Endodermal cell (in vitro differentiated cells): ENCODE measurements at regions not wholly inside any gene's neighbourhood (a gene's known extent, or its start where the extent isn't known, plus 50 kb on each side); places are given as distances from the start of the nearest gene placed in this dataset.
A peak's percentile ranks its signal among the peaks of the same experiment; 100 is the strongest.

Experiments
- DNase-seq: peaks from one replicate; pipeline ENCODE4 v3.0.0-alpha.2; 2017
- H3K27ac ChIP-seq: 2 replicates; pipeline ENCODE4 v1.5.1; 2013; ENCODE audit warnings: mild to moderate bottlenecking, low read depth, low read length, moderate library complexity
- H3K27me3 ChIP-seq: 2 replicates; pipeline ENCODE4 v1.6.1; 2013; ENCODE audit warnings: mild to moderate bottlenecking, low read length, moderate library complexity; ENCODE audit not compliant: insufficient read depth, control insufficient read depth, poor library complexity, severe bottlenecking
- H3K36me3 ChIP-seq: 2 replicates; pipeline ENCODE4 v1.7.0; 2013; ENCODE audit warnings: mild to moderate bottlenecking, low read length, moderate library complexity; ENCODE audit not compliant: control insufficient read depth, insufficient read depth
- H3K4me1 ChIP-seq: one replicate; pipeline ENCODE4 v1.7.0; 2013; ENCODE audit warnings: low read length; ENCODE audit not compliant: control insufficient read depth, insufficient read depth
- H3K4me3 ChIP-seq: 2 replicates; pipeline ENCODE4 v1.5.1; 2013; ENCODE audit warnings: mild to moderate bottlenecking, low read length, moderate library complexity
- H3K9ac ChIP-seq: 2 replicates; pipeline ENCODE4 v1.6.1; 2013; ENCODE audit warnings: mild to moderate bottlenecking, low read length, moderate library complexity; ENCODE audit not compliant: poor library complexity, severe bottlenecking; ENCODE audit errors: extremely low read depth
- H3K9me3 ChIP-seq: 2 replicates; pipeline ENCODE4 v1.6.1; 2013; ENCODE audit warnings: mild to moderate bottlenecking, low read length, moderate library complexity; ENCODE audit not compliant: control insufficient read depth
- H3K27ac Mint-ChIP-seq: 2 replicates; pipeline ENCODE4 v1.8.0; 2020; ENCODE audit warnings: mixed read lengths
- H3K27me3 Mint-ChIP-seq: 2 replicates; pipeline ENCODE4 v1.8.0; 2021; ENCODE audit warnings: mild to moderate bottlenecking, mixed read lengths; ENCODE audit not compliant: insufficient read depth
- H3K36me3 Mint-ChIP-seq: 2 replicates; pipeline ENCODE4 v1.8.0; 2020; ENCODE audit warnings: low read depth, mixed read lengths
- H3K4me1 Mint-ChIP-seq: 2 replicates; pipeline ENCODE4 v1.8.0; 2020; ENCODE audit warnings: mixed read lengths
- H3K4me3 Mint-ChIP-seq: 2 replicates; pipeline ENCODE4 v1.8.0; 2020; ENCODE audit warnings: mild to moderate bottlenecking, moderate library complexity, mixed read lengths
- H3K9me3 Mint-ChIP-seq: 2 replicates; pipeline ENCODE4 v1.8.0; 2020; ENCODE audit warnings: mild to moderate bottlenecking, mixed read lengths
- CTCF ChIP-seq: fragments of 200-600 bp; sonication (generic); conservative IDR thresholded peaks from 2 replicates; pipeline ENCODE4 v1.5.0; 2021; ENCODE audit warnings: antibody characterized with exemption, mild to moderate bottlenecking
- WGBS, 2 experiments: methylation state at CpG; one replicate each; pipeline versions ENCODE4 v1.1.5 to v1.1.7; 2013; ENCODE audit warnings: missing lambda C conversion rate in 2 of 2, mixed read lengths in 1 of 2; ENCODE audit not compliant: insufficient coverage in 1 of 2, insufficient read length in 1 of 2; 5-methylcytosine and 5-hydroxymethylcytosine counted together

DNA sequence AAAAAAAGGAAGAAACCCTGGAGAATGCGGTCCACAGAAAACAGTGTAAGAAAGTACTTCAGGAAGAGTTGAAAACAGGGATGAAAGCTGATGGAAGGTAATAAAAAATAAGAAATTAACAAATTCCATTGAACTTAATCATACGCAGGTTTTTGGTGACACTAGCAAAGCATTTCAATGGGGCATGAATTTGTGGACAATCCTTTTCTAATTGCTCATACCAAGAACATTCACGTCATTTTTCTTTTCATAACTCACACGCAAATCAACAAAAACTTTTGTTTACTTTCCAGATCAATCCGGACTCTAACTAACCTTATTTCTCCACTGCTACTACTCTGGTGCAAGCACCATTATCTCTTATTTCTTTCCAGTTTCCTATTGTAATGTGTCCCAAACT lies 1195.0 kb downstream of the SLITRK5 start:
- no peak for TF ChIP-seq CTCF
- Histone ChIP-seq H3K4me1 (no peaks in the 10 kb centered on the region), H3K27me3 (no peaks in the 10 kb centered on the region), H3K9me3 (no peaks in the 10 kb centered on the region), H3K4me3 (no peak overlapping the region), H3K27ac (no peak overlapping the region), H3K9ac (no peak overlapping the region), H3K36me3 (no peaks in the 10 kb centered on the region)
- Mint-ChIP-seq H3K27me3 (no peaks in the 10 kb centered on the region), H3K9me3 (no peaks in the 10 kb centered on the region), H3K36me3 (no peaks in the 10 kb centered on the region), H3K4me1 (no peaks in the 10 kb centered on the region), H3K27ac (no peak overlapping the region), H3K4me3 (no peak overlapping the region)
- no peak for DNase-seq
- WGBS, 2 experiments: 88 to 89% methylated on average over 3 to 4 of the region's 5 CpGs

- Mint-ChIP-seq H3K4me3 (no peak overlapping the region), H3K27ac (no peak overlapping the region), H3K4me1 (no peaks in the 10 kb centered on the region), H3K9me3 (peaks cover 14% of the 10 kb centered on the region), H3K36me3 (no peaks in the 10 kb centered on the region), H3K27me3 (no peaks in the 10 kb centered on the region)
- Histone ChIP-seq H3K4me1 (no peaks in the 10 kb centered on the region), H3K4me3 (no peak overlapping the region), H3K9ac (no peak overlapping the region), H3K27ac (no peak overlapping the region), H3K36me3 (no peaks in the 10 kb centered on the region), H3K9me3 (no peaks in the 10 kb centered on the region), H3K27me3 (no peaks in the 10 kb centered on the region)
- DNase-seq: no peak
- no peak for TF ChIP-seq CTCF
Measured at GRCh38 chr13:88883741-88884140, 1212.6 kb downstream of the SLITRK5 start.

GRCh38 chr13:88887045-88887662 lies 1216.0 kb downstream of the SLITRK5 start:
- Histone ChIP-seq H3K36me3 (no peaks in the 10 kb centered on the region), H3K27me3 (no peaks in the 10 kb centered on the region), H3K9ac (no peak overlapping the region), H3K27ac (no peak overlapping the region), H3K4me1 (no peaks in the 10 kb centered on the region), H3K4me3 (no peak overlapping the region), H3K9me3 (no peaks in the 10 kb centered on the region)
- Mint-ChIP-seq H3K9me3 (peaks cover 4% of the 10 kb centered on the region), H3K36me3 (no peaks in the 10 kb centered on the region), H3K27ac (no peak overlapping the region), H3K4me1 (no peaks in the 10 kb centered on the region), H3K4me3 (no peak overlapping the region), H3K27me3 (no peaks in the 10 kb centered on the region)
- peak; percentile 59 for DNase-seq
- TF ChIP-seq CTCF: peak; percentile 69
- 91 to 93% methylated on average over 7 to 11 of the region's 11 CpGs for WGBS, 2 experiments
